ENCODE measurements at regions not wholly inside any gene's neighbourhood (a gene's known extent, or its start where the extent isn't known, plus 50 kb on each side); places are given as distances from the start of the nearest gene placed in this dataset.
"Not testable (repeated sequence)": the region's sequence is repeated elsewhere in the genome, so short reads cannot be mapped to it uniquely, and the experiment has no call there.

DNA sequence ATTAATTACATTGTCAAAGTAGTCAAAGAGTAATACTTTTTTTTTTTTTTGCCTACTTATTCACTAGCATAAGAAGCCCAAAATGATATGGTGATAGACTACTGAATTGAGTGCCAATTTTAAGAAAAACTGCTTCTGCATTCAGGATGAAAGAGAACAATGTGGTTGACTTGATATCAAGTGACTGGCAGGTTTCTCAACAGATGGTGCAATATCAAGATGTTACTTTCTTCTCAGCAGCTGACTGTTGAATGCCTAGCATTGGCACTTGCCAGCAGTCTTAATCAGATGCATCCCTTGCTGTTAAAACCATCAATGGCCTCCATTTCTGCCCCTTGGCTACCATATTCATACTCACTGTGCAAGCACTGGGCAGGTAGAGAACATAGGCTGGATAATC, 863.2 kb downstream of the GBE1 start:
- H3K4me3 ChIP-seq (ENCODE audit: low read depth, low read length) = no peak overlapping the region
- TF ChIP-seq, protein P1, sequence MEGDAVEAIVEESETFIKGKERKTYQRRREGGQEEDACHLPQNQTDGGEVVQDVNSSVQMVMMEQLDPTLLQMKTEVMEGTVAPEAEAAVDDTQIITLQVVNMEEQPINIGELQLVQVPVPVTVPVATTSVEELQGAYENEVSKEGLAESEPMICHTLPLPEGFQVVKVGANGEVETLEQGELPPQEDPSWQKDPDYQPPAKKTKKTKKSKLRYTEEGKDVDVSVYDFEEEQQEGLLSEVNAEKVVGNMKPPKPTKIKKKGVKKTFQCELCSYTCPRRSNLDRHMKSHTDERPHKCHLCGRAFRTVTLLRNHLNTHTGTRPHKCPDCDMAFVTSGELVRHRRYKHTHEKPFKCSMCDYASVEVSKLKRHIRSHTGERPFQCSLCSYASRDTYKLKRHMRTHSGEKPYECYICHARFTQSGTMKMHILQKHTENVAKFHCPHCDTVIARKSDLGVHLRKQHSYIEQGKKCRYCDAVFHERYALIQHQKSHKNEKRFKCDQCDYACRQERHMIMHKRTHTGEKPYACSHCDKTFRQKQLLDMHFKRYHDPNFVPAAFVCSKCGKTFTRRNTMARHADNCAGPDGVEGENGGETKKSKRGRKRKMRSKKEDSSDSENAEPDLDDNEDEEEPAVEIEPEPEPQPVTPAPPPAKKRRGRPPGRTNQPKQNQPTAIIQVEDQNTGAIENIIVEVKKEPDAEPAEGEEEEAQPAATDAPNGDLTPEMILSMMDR (IDR thresholded peaks at IDR 0.05; ENCODE audit: insufficient read depth, low read length) = no peak
- DNase-seq (ENCODE audit: low read depth) = no peak

DNA sequence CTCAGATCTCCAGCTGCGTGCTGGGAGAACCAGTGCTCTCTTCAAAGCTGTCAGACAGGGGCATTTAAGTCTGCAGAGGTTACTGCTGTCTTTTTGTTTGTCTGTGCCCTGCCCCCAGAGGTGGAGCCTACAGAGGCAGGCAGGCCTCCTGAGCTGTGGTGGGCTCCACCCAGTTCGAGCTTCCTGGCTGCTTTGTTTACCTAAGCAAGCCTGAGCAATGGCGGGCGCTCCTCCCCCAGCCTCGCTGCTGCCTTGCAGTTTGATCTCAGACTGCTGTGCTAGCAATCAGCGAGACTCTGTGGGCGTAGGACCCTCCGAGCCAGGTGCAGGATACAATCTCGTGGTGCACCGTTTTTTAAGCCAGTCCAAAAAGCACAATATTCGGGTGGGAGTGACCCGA, 864.4 kb downstream of the GBE1 start:
- not testable (repeated sequence) for DNase-seq (ENCODE audit: low read depth); H3K4me3 ChIP-seq (ENCODE audit: low read depth, low read length)

DNA sequence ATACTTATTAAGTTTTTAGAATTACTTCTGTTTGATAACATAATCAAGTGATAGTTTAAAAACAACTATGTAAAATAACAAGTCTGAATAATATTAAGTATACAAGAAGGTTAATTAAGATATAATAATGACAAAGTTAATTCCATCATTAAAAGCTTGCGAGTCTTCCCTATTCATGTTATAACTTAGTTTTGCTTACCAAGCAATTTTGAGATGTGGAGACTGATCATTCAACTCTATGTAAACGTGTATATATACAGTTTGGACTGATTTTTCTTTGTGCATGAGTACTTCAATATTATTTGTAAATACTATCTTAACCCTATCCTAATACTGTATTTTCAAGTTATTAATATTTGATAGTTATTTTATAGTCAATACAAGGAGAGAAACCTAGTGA, 870.9 kb downstream of the GBE1 start:
- no peak overlapping the region for H3K4me3 ChIP-seq (ENCODE audit: low read depth, low read length)
- no peak for DNase-seq (ENCODE audit: low read depth)
- TF ChIP-seq, protein P1 (IDR thresholded peaks at IDR 0.05; ENCODE audit: insufficient read depth, low read length) = no peak

DNA sequence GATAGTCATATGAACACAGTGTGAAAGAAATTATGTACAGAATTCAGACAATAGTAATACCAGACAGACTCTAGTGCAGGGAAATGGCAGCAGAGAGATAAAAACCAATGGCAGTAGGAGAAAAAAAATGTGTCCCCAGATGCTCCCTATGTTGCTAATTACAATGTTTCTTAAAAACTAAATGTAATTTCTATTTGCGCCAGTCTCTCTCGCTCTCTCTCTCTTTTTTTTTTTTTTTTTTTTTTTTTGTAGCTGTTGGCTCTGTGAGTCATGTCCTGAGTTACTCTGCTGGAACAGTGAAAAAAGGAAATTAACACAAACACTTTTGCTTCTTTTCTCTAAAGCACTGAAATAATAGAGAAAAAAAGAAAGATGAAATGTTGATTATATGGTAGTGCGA, 871.9 kb downstream of the GBE1 start:
- DNase-seq (ENCODE audit: low read depth) = no peak
- no peak overlapping the region for H3K4me3 ChIP-seq (ENCODE audit: low read depth, low read length)

DNA sequence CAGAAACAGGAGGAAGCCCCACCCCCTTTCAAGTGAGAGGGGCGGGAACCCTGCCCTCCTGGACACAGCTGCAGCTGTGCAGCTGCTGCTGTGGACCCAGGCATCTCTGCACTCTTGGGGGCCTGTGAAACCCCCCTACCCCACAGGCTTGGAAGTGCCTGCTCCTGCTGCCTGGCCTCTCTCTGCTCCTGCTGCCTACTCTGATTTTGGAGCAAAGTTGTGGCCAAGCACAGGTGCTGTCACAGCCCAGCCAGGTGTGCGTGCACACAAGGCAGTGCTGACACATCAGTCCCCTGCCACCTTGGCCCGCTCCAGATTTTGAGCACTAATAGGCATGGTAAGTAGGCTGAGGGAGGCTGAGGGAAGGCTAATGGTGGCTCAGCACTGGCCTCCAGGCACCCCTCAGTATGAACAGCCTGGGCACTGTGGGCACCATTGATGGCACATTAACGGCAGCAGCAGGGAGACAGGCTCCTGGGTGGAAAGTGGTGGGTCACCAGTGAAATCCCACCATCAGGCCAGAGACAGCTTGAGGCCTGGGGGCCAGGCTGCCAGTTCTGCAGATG, 890.9 kb downstream of the GBE1 start:
- TF ChIP-seq, protein P1 (IDR thresholded peaks at IDR 0.05; ENCODE audit: insufficient read depth, low read length) = no peak
- DNase-seq (ENCODE audit: low read depth) = no peak
- no peak overlapping the region for H3K4me3 ChIP-seq (ENCODE audit: low read depth, low read length)

More for the DNA sequence above, 871.9 kb downstream of the GBE1 start:
- TF ChIP-seq, protein P1 (IDR thresholded peaks at IDR 0.05; ENCODE audit: insufficient read depth, low read length) = no peak

DNA sequence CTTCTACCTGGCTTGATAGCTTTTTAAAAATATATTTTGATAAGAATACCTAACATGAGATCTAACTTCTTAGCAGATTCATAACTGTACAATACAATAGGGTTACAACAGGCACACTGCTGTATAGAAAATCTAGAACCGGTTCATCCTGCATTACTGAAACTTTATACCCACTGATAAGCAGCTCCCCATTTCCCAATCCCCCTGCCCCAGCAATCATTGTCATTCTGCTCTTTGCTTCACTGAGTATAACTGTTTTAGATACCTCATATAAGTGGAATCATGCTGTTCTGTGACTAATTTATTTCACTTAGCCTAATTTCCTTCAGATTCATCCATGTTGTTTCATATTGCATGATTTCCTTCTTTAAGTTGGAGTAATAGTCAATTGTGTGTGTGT, 906.0 kb downstream of the GBE1 start:
- no peak for DNase-seq (ENCODE audit: low read depth)
- H3K4me3 ChIP-seq (ENCODE audit: low read depth, low read length) = no peak overlapping the region
- TF ChIP-seq, protein P1 (IDR thresholded peaks at IDR 0.05; ENCODE audit: insufficient read depth, low read length) = no peak

DNA sequence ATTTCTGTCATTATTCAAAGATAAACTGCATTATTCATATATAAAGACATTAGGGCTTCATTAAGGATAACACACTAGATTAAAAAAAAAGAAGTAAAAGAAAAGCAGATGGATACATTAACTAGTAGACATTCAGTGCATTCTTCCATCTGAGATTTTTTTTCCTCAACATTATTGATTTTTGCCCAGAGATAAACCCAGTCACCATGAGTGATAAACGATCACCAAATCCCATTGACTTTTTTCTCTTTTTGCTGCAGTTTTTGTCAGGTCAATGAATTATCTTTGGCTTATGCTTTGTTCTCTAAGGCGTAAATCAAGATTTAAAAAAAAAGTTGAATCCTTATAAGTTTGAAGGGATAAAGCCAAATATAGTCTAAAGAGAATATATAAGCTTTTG, 925.0 kb downstream of the GBE1 start:
- no peak for DNase-seq (ENCODE audit: low read depth)
- H3K4me3 ChIP-seq (ENCODE audit: low read depth, low read length) = no peak overlapping the region
- TF ChIP-seq, protein P1 (IDR thresholded peaks at IDR 0.05; ENCODE audit: insufficient read depth, low read length) = no peak
